HTR-8/SVneo (cell line): ENCODE measurements at regions not wholly inside any gene's neighbourhood (a gene's known extent, or its start where the extent isn't known, plus 50 kb on each side); places are given as distances from the start of the nearest gene placed in this dataset.

Experiments used
- DNase-seq: peaks from one replicate; pipeline ENCODE4 v3.0.0; 2011; ENCODE audit warnings: low spot score, mixed read lengths; ENCODE audit not compliant: insufficient read length
- FAIRE-seq: peaks from 2 replicates; lab custom pipeline; 2011; peaks lifted over from hg19 to GRCh38; lab: Jason Lieb, UNC

GRCh38 chr2:129767346-129768035 lies 212.0 kb upstream of the RAB6C start:
- DNase-seq (no peak), FAIRE-seq (no peak)

GRCh38 chr2:129768036-129768386 lies 211.5 kb upstream of the RAB6C start:
- DNase-seq = no peak
- no peak for FAIRE-seq

- DNase-seq (no peak), FAIRE-seq (no peak)
Measured at GRCh38 chr2:129768485-129769184, 210.8 kb upstream of the RAB6C start.

GRCh38 chr2:129769185-129769991 lies 210.1 kb upstream of the RAB6C start:
- FAIRE-seq = no peak
- DNase-seq = no peak

GRCh38 chr2:129771418-129772189 lies 207.9 kb upstream of the RAB6C start:
- no peak for DNase-seq
- FAIRE-seq = no peak

- DNase-seq (no peak), FAIRE-seq (no peak)
Measured at GRCh38 chr2:129772190-129772579, 207.3 kb upstream of the RAB6C start.

- DNase-seq (no peak), FAIRE-seq (no peak)
Measured at GRCh38 chr2:129775952-129776653, 203.4 kb upstream of the RAB6C start.

GRCh38 chr2:129777146-129777545 lies 202.3 kb upstream of the RAB6C start:
- DNase-seq (no peak), FAIRE-seq (no peak)

GRCh38 chr2:129777762-129778583 lies 201.5 kb upstream of the RAB6C start:
- no peak for FAIRE-seq
- no peak for DNase-seq

GRCh38 chr2:129778584-129778877 lies 200.9 kb upstream of the RAB6C start:
- no peak for DNase-seq
- no peak for FAIRE-seq

- no peak for FAIRE-seq
- DNase-seq = no peak
Measured at GRCh38 chr2:129779783-129780182, 199.7 kb upstream of the RAB6C start.

GRCh38 chr2:129780316-129781270 lies 198.9 kb upstream of the RAB6C start:
- no peak for FAIRE-seq
- no peak for DNase-seq

- DNase-seq (no peak), FAIRE-seq (no peak)
Measured at GRCh38 chr2:129781749-129782632, 197.5 kb upstream of the RAB6C start.

- FAIRE-seq (no peak), DNase-seq (no peak)
Measured at GRCh38 chr2:129782633-129782990, 196.9 kb upstream of the RAB6C start.

GRCh38 chr2:129784486-129784885 lies 195.0 kb upstream of the RAB6C start:
- no peak for DNase-seq
- FAIRE-seq = no peak

- no peak for DNase-seq
- FAIRE-seq = no peak
Measured at GRCh38 chr2:129791712-129792111, 187.8 kb upstream of the RAB6C start.

- DNase-seq (no peak), FAIRE-seq (no peak)
Measured at GRCh38 chr2:129793431-129793902, 186.0 kb upstream of the RAB6C start.
